Thyroid gland (tissue), 4 donors: ENCODE measurements at regions not wholly inside any gene's neighbourhood (a gene's known extent, or its start where the extent isn't known, plus 50 kb on each side); places are given as distances from the start of the nearest gene placed in this dataset.

ENCODE experiments used
- POLR2A ChIP-seq, 2 donors: fragments of 450-650 bp; IDR thresholded peaks; one replicate each; pipeline ENCODE4 v1.6.1; 2017; ENCODE audit warnings: antibody characterized with exemption in 2 of 2, mild to moderate bottlenecking in 2 of 2, moderate library complexity in 1 of 2
- TF ChIP-seq, protein P1 (sequence below), 6 experiments: fragments of 200-600 bp in 3 of 6; fragments of 450-650 bp in 3 of 6; sonication (generic) in 3 of 6; IDR thresholded peaks; one replicate each; pipeline ENCODE4 v1.5.1; 2016 to 2019; ENCODE audit warnings: antibody characterized with exemption in 6 of 6, mild to moderate bottlenecking in 2 of 6, inconsistent platforms in 1 of 6, moderate library complexity in 1 of 6

DNA sequence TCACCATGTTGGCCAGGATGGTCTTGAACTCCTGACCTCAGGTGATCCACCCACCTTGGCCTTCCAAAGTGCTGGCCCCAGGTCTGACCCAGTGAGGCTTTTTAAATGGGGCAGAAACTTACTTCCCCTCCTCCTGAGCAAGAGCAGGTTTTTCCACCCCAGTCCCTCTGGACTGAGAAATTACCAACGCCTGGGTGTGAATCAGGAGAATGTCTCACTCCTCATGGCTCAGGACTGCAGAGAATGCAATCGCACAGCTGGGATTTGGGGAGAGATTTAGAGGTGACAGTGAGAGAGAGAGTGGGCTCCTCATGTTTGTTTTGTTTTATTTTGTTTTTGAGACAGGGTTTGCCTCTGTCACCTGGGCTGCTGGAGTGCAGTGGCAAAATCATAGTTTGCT, 203.6 kb downstream of the RAB11FIP4 start:
- TF ChIP-seq, protein P1, sequence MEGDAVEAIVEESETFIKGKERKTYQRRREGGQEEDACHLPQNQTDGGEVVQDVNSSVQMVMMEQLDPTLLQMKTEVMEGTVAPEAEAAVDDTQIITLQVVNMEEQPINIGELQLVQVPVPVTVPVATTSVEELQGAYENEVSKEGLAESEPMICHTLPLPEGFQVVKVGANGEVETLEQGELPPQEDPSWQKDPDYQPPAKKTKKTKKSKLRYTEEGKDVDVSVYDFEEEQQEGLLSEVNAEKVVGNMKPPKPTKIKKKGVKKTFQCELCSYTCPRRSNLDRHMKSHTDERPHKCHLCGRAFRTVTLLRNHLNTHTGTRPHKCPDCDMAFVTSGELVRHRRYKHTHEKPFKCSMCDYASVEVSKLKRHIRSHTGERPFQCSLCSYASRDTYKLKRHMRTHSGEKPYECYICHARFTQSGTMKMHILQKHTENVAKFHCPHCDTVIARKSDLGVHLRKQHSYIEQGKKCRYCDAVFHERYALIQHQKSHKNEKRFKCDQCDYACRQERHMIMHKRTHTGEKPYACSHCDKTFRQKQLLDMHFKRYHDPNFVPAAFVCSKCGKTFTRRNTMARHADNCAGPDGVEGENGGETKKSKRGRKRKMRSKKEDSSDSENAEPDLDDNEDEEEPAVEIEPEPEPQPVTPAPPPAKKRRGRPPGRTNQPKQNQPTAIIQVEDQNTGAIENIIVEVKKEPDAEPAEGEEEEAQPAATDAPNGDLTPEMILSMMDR (IDR thresholded peaks at IDR 0.05), result no peak
- TF ChIP-seq POLR2A (IDR thresholded peaks at IDR 0.05), result no peak
